NCI-H524 (cell line): ENCODE measurements at regions not wholly inside any gene's neighbourhood (a gene's known extent, or its start where the extent isn't known, plus 50 kb on each side); places are given as distances from the start of the nearest gene placed in this dataset.
"Not testable (repeated sequence)": the region's sequence is repeated elsewhere in the genome, so short reads cannot be mapped to it uniquely, and the experiment has no call there.

ENCODE experiments used
- DNase-seq, 2 experiments: peaks; one replicate each; lab custom pipeline; 2025; lab: John Stamatoyannopoulos, UW

GRCh38 chr16:54879681-54880080, 51.0 kb upstream of the IRX5 start:
- DNase-seq, result no peak

GRCh38 chr16:54878301-54878700, 52.4 kb upstream of the IRX5 start:
- no peak for DNase-seq

GRCh38 chr16:54875443-54875842, 55.2 kb upstream of the IRX5 start:
- no peak for DNase-seq

- DNase-seq, result not testable (repeated sequence)
Measured at GRCh38 chr16:54873716-54874373, 56.8 kb upstream of the IRX5 start.

GRCh38 chr16:54873071-54873470, 57.6 kb upstream of the IRX5 start:
- no peak for DNase-seq

GRCh38 chr16:54870151-54870550, 60.5 kb upstream of the IRX5 start:
- no peak for DNase-seq

DNA sequence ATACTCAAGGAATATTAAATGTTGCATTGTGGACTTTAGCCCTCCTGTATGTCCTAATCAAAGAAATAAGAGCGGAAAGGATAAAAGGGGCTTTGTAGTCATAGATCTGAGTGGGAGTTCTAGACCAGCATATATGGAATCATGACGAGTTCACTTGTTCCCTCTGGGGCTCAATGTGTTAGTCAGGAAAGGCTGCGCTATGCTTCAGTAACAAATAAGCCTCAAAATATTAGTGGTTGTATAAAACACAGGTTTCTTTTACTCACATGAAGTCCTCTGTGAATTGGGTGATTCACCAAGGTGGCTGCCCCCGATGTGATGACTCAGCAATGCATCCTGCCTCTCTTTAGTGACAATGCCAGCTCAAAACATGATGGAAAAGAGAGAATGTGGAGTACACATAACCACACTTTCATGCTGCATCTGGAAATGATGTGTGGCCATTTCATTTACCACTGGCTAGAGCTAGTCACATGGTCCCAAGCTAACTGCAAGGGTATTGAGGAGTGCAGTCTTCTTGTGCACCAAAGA, 63.3 kb upstream of the IRX5 start:
- DNase-seq, result no peak

DNA sequence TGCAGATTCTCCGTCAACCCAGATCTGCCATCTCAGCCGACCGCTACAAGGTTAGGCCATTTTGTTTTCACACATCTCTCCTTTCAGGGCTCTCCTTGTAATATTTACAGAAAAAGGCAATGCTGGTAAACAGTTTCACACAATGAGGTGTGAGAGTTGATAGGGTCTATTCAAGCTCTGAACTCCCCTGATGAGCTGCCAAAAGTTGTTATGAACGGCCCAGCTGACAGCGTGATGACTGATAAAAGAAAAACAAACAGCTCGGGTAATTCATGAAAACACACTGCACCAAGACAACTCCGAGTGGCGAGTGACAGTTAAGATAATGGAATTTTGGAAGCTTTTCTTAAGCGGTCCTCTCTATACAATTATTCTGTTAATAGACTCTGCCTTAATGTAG, 68.1 kb upstream of the IRX5 start:
- DNase-seq, result no peak

- DNase-seq, result no peak
Measured at GRCh38 chr16:54856871-54857270, 73.8 kb upstream of the IRX5 start.

DNA sequence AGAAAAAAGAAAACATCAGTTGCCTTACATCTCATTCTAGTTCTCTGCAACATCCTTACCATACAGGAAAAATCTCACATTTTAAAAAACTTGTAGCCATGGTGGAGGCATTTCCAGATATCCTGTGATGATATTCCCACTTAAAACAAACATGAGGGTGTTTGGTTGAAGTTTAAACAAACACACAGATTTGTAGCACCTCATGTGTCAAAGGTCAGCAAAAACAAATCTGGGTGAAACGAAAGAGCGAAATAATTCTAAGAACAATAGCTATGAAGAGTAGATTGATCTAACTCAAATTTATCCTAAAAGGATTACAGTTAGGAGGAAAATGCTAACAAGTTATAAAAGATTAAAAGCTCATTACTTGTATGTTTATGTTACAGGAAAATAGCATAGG, 83.1 kb upstream of the IRX5 start:
- DNase-seq, result no peak

- DNase-seq, result no peak
Measured at GRCh38 chr16:54847207-54847606, 83.5 kb upstream of the IRX5 start.

DNA sequence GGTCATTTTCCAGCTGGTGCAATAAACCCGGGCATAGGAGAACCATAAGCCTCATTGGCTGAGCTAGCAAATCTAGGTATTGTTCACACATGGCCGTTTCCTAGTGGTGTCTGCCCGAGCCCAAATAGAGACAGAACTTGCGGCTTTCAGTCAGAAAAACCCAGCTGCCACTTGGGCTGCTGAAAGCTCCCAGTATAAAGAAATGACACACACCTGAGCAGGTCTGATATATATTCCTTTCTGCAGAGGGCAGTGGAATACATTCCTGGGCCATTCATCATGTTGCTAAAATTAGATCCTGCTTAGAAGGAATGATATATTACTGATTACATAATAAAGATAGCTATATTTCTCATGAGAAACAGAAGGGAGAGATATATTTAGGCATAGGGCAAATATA, 83.9 kb upstream of the IRX5 start:
- DNase-seq, result no peak

GRCh38 chr16:54843424-54843750, 87.3 kb upstream of the IRX5 start:
- no peak for DNase-seq

GRCh38 chr16:54842743-54843423, 87.8 kb upstream of the IRX5 start:
- DNase-seq, result no peak

GRCh38 chr16:54829691-54830090, 101.0 kb upstream of the IRX5 start:
- DNase-seq, result no peak

DNA sequence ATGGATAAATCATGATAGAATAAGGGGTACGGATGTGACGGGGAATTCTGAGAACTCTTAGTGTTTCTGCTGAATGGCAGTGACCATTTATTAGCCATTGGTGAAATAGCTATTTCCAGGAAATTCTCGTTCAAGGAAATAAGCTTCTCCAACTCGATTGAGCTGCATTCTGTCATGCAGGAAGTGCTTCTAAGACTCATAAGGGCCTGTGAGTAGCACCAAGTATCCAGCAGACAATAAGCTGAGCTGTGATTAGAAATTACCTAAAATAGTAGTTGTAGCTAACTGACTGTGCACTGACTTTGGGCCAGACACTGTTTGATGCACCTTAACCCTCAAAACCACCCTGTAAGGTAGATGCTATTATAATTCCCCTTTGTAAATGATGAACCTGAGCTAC, 107.8 kb upstream of the IRX5 start:
- no peak for DNase-seq

GRCh38 chr16:54822492-54822891, 108.2 kb upstream of the IRX5 start:
- DNase-seq, result no peak

DNA sequence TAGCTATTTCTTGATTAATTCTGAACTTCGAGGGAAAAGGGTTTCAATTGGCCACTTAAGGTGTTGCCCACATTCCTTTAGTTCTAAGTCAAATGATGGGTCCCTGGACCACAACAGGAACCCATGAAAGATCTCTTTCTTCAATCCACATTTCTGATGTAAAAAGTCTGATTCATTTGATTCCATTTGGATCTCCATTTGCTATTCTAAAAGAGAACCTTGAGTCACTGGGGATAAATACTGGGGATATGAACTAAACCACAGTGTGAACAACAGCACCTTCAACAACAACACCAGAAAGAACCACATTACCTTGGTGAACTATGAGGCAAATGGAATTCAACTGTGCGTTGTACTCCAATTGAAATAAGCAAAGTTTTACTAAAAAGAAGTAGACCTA, 108.9 kb upstream of the IRX5 start:
- no peak for DNase-seq

- DNase-seq, result peak; percentile 83 to 95
Measured at GRCh38 chr16:54817940-54818574, 112.6 kb upstream of the IRX5 start.

DNA sequence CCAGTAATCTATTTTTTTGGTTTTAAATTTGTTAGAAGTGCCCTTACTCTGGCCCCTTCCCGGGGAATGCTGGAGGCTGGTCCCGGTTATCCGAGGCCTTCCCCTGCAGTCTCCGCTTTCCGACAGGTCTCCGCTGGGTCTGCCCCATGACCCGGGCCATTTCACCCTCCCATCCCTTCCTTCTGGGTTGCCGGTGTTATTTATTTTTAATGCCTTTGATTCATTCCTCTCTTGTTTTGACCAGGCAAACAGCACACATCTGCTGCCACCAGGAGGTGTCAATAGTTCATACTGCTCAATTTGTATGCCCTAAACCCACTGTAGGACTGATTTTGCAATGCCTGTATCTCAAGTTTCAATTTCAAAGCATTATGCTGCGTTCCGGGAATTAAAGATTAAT, 113.2 kb upstream of the IRX5 start:
- DNase-seq, result peak; percentile 76 to 95

- DNase-seq, result no peak
Measured at GRCh38 chr16:54816471-54816870, 114.2 kb upstream of the IRX5 start.

GRCh38 chr16:54815177-54815576, 115.5 kb upstream of the IRX5 start:
- DNase-seq, result no peak

- no peak for DNase-seq
Measured at GRCh38 chr16:54813778-54814177, 116.9 kb upstream of the IRX5 start.
